B cell (primary cell): ENCODE measurements at regions not wholly inside any gene's neighbourhood (a gene's known extent, or its start where the extent isn't known, plus 50 kb on each side); places are given as distances from the start of the nearest gene placed in this dataset.

ENCODE experiments used
- ATAC-seq: fragments of 200-7000 bp; cut with Tn5 transposase; one replicate; pipeline ENCODE4 v1.10.0; 2021; ENCODE audit warnings: low read depth, mild to moderate bottlenecking, moderate number of reproducible peaks, moderate library complexity
- CTCF ChIA-PET: fragments of 350-600 bp; sonication (Branson Sonifier 250); formaldehyde crosslinking; loops from one replicate; lab custom pipeline; 2021; ENCODE audit warnings: antibody characterized with exemption, inconsistent platforms; lab: Charles Lee
- POLR2A ChIA-PET: fragments of 350-600 bp; sonication (Branson Sonifier 250); formaldehyde crosslinking; loops from one replicate; lab custom pipeline; 2021; ENCODE audit warnings: antibody characterized with exemption; lab: Charles Lee
- DNase-seq: peaks from one replicate; pipeline ENCODE4 v3.0.0; 2013
- H2AFZ ChIP-seq: 2 replicates; pipeline ENCODE4 v1.6.1; 2012; ENCODE audit warnings: mild to moderate bottlenecking, low read depth, low read length; ENCODE audit not compliant: insufficient read depth, poor library complexity, severe bottlenecking
- H3K27ac ChIP-seq, 2 donors: 1 replicate in 1 of 2; 2 replicates in 1 of 2; pipeline ENCODE4 v1.5.1; 2012 to 2013; ENCODE audit warnings: low read length in 2 of 2, mild to moderate bottlenecking in 2 of 2, moderate library complexity in 1 of 2
- H3K27me3 ChIP-seq, 4 experiments: fragments of 200-600 bp in 1 of 4; sonication (generic) in 1 of 4; replicated peaks in 1 of 4; 1 replicate in 2 of 4; 2 replicates in 2 of 4; pipeline versions ENCODE4 v1.6.1 to v1.7.0; 2013 to 2016; ENCODE audit warnings: low read length in 3 of 4, mild to moderate bottlenecking in 2 of 4, mixed read lengths in 1 of 4, moderate library complexity in 1 of 4; ENCODE audit not compliant: insufficient read depth in 4 of 4, control insufficient read depth in 3 of 4; ENCODE audit errors: control extremely low read depth in 1 of 4
- H3K36me3 ChIP-seq, 2 experiments: replicated peaks in 1 of 2; 1 replicate in 1 of 2; 2 replicates in 1 of 2; pipeline versions ENCODE4 v1.6.1 to v1.7.1; 2013; ENCODE audit warnings: low read length in 1 of 2; ENCODE audit not compliant: insufficient read depth in 2 of 2, control insufficient read depth in 1 of 2; ENCODE audit errors: control extremely low read depth in 1 of 2, extremely low read depth in 1 of 2
- H3K4me1 ChIP-seq, 2 donors: fragments of 200-600 bp in 1 of 2; sonication (generic) in 1 of 2; 1 replicate in 1 of 2; 2 replicates in 1 of 2; pipeline versions ENCODE4 v1.5.1 to v1.6.1; 2013 to 2017; ENCODE audit warnings: low read length in 2 of 2; ENCODE audit not compliant: control insufficient read depth in 2 of 2, insufficient read depth in 2 of 2
- H3K4me2 ChIP-seq: replicated peaks from 2 replicates; pipeline ENCODE3; 2012; ENCODE audit warnings: mild to moderate bottlenecking, low read depth, low read length; ENCODE audit not compliant: poor library complexity, severe bottlenecking
- H3K4me3 ChIP-seq, 5 experiments: fragments of 200-600 bp in 1 of 5; sonication (generic) in 1 of 5; 1 replicate in 3 of 5; 2 replicates in 2 of 5; pipeline versions ENCODE4 v1.5.1 to v1.7.0; 2011 to 2016; ENCODE audit warnings: low read length in 4 of 5, mild to moderate bottlenecking in 4 of 5, low read depth in 2 of 5, control low read depth in 1 of 5, moderate library complexity in 1 of 5; ENCODE audit not compliant: insufficient read depth in 1 of 5; ENCODE audit errors: control extremely low read depth in 1 of 5, extremely low read depth in 1 of 5
- H3K79me2 ChIP-seq: fragments of 200-600 bp; sonication (generic); one replicate; pipeline ENCODE4 v1.6.0; 2016; ENCODE audit warnings: low read length; ENCODE audit not compliant: control insufficient read depth, insufficient read depth
- H3K9ac ChIP-seq: fragments of 200-600 bp; sonication (generic); 2 replicates; pipeline ENCODE4 v1.6.1; 2017; ENCODE audit warnings: mild to moderate bottlenecking, low read length, moderate library complexity
- H3K9me3 ChIP-seq, 3 donors: one replicate each; pipeline versions ENCODE4 v1.6.1 to v1.7.1; 2013; ENCODE audit warnings: low read length in 2 of 3; ENCODE audit not compliant: control insufficient read depth in 2 of 3, insufficient read depth in 1 of 3; ENCODE audit errors: control extremely low read depth in 1 of 3
- H4K20me1 ChIP-seq: 2 replicates; pipeline ENCODE4 v1.6.0; 2012; ENCODE audit warnings: mild to moderate bottlenecking, low read length; ENCODE audit not compliant: insufficient read depth, control insufficient read depth, poor library complexity, severe bottlenecking
- H3K27ac Mint-ChIP-seq: one replicate; pipeline ENCODE4 v1.8.0; 2021; ENCODE audit warnings: mixed read lengths
- H3K27me3 Mint-ChIP-seq: one replicate; pipeline ENCODE4 v1.8.0; 2021; ENCODE audit warnings: mixed read lengths
- H3K4me1 Mint-ChIP-seq: one replicate; pipeline ENCODE4 v1.8.0; 2021; ENCODE audit warnings: mixed read lengths
- H3K4me3 Mint-ChIP-seq: one replicate; pipeline ENCODE4 v1.8.0; 2021; ENCODE audit warnings: mixed read lengths
- H3K9me3 Mint-ChIP-seq: one replicate; pipeline ENCODE4 v1.8.0; 2022; ENCODE audit warnings: mixed read lengths; ENCODE audit not compliant: insufficient read depth
- CTCF ChIP-seq: fragments of 200-600 bp; IDR thresholded peaks from one replicate; pipeline ENCODE4 v1.8.0; 2022; ENCODE audit warnings: antibody characterized with exemption, mild to moderate bottlenecking
- EZH2 ChIP-seq: IDR thresholded peaks from 2 replicates; pipeline ENCODE4 v1.6.1; 2012; ENCODE audit warnings: borderline replicate concordance, low read depth, mild to moderate bottlenecking, moderate library complexity, low read length; ENCODE audit not compliant: insufficient read depth, poor library complexity, severe bottlenecking
- WGBS: methylation state at CpG from one replicate; pipeline ENCODE4 v1.1.5; 2013; ENCODE audit warnings: missing lambda C conversion rate; ENCODE audit not compliant: insufficient coverage; 5-methylcytosine and 5-hydroxymethylcytosine counted together
- intact Hi-C: fragments of 100-400 bp; cut with micrococcal nuclease; formaldehyde crosslinking; loops from one replicate; pipeline ENCODE4 v1.10.0; 2022

DNA sequence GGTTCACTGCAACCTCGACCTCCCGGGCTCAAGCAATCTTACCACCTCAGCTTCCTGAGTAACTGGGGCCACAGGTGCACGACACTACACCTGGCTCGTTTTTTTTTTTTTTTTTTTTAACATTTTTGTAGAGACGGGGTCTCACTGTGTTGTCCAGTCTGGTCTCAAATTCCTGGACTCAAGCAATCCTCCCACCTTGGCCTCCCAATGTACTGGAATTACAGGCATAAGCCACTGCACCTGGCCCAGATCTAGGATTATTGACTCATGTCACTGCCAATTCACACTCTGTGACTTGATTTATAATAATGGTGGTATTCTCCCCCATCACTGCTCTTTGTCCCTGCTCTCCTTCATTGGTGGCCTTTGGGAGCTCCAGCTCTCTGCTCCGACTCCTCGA lies 145.1 kb downstream of the PTPRU start:
- H3K27me3 ChIP-seq: no peaks in the 10 kb centered on the region
- no peak for TF ChIP-seq CTCF
- no peak for TF ChIP-seq EZH2
- DNase-seq: no peak
- intact Hi-C loops: no loop called here
- no peak overlapping the region for H3K4me2 ChIP-seq
- peaks cover 32% of the 10 kb centered on the region for H3K27me3 Mint-ChIP-seq
- CTCF ChIA-PET: no interaction called here
- H3K36me3 ChIP-seq: no peaks in the 10 kb centered on the region
- no peak overlapping the region for H3K9ac ChIP-seq
- no peak overlapping the region for H3K4me3 ChIP-seq
- H3K9me3 ChIP-seq: peaks cover 5 to 22% (median 14%) of the 10 kb centered on the region in 3 donors
- POLR2A ChIA-PET: no interaction called here
- no peaks in the 10 kb centered on the region for H3K4me1 Mint-ChIP-seq
- H3K27ac ChIP-seq: no peak overlapping the region
- H3K27ac Mint-ChIP-seq: no peak overlapping the region
- peaks cover 15% of the 10 kb centered on the region for H3K9me3 Mint-ChIP-seq
- no peaks in the 10 kb centered on the region for H4K20me1 ChIP-seq
- no peaks in the 10 kb centered on the region for H3K79me2 ChIP-seq
- no peak overlapping the region for H3K4me3 Mint-ChIP-seq
- no peak for ATAC-seq
- H2AFZ ChIP-seq: no peak overlapping the region
- no peaks in the 10 kb centered on the region for H3K4me1 ChIP-seq
- 87% methylated on average over 5 of the region's 7 CpGs for WGBS

- H3K4me1 ChIP-seq: no peaks in the 10 kb centered on the region
- no peak overlapping the region for H3K4me3 Mint-ChIP-seq
- H3K27ac Mint-ChIP-seq: no peak overlapping the region
- no peaks in the 10 kb centered on the region for H3K4me1 Mint-ChIP-seq
- H3K4me2 ChIP-seq: no peak overlapping the region
- intact Hi-C loops: no loop called here
- ATAC-seq (no peak), DNase-seq (no peak)
- no peak overlapping the region for H3K27ac ChIP-seq
- H4K20me1 ChIP-seq: no peaks in the 10 kb centered on the region
- H3K27me3 Mint-ChIP-seq: peaks cover 32% of the 10 kb centered on the region
- no peaks in the 10 kb centered on the region for H3K27me3 ChIP-seq
- H3K9me3 Mint-ChIP-seq: peaks cover 15% of the 10 kb centered on the region
- H3K9ac ChIP-seq: no peak overlapping the region
- CTCF ChIA-PET: no interaction called here
- no peaks in the 10 kb centered on the region for H3K36me3 ChIP-seq
- WGBS: 60% methylated on average over 1 of the region's 1 CpG
- H2AFZ ChIP-seq: no peak overlapping the region
- POLR2A ChIA-PET: no interaction called here
- no peak overlapping the region for H3K4me3 ChIP-seq
- TF ChIP-seq CTCF (no peak), EZH2 (no peak)
- H3K9me3 ChIP-seq: peaks cover 5 to 22% (median 14%) of the 10 kb centered on the region in 3 donors
- no peaks in the 10 kb centered on the region for H3K79me2 ChIP-seq
Observed at GRCh38 chr1:29380532-29380931, 144.2 kb downstream of the PTPRU start.
